HG03175 (cell line): ENCODE measurements at regions not wholly inside any gene's neighbourhood (a gene's known extent, or its start where the extent isn't known, plus 50 kb on each side); places are given as distances from the start of the nearest gene placed in this dataset.
"Not testable (repeated sequence)": the region's sequence is repeated elsewhere in the genome, so short reads cannot be mapped to it uniquely, and the experiment has no call there.

Experiments
- ATAC-seq: cut with Tn5 transposase; IDR thresholded peaks from one replicate; pipeline ENCODE4 v1.9.1; 2021; ENCODE audit warnings: mild to moderate bottlenecking, moderate library complexity; ENCODE audit not compliant: unreplicated experiment

DNA sequence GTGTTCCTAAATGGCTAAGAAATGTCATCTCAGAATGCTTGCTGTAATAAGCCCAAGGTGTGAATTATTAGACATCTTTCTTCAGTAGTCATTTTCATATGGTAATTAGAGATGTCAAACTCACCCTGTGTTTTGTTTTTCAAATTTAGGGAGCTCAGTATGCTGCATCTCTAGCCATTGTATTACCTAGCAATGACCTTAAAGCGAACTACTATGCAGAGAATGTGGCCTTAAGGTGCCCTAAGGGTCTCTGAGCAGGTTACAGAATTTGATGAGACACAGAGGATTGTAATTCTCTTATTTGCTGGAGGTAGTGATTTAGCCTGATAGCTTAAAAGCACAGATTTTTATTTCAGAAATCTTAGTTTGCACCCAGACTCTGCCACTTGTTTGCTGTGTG lies 1052.6 kb upstream of the DDX18 start:
- ATAC-seq: no peak

DNA sequence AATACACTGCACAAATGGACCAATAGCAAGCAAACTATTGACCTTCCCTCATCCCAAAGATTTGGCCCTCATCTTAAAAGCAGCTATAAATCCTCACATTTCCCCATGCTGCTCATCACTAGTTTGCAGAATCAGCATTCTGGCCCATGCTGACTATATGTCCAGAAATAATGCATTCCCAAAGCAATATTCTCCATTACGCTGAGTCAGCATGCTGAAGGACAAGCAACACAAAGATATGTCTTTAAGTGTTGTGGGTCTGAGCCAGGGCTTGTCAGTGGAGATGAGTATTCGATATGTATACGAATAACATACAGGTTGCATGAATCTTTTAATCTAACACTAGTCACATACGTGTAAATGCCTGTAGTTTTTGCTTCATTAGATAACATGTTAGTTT lies 1045.0 kb upstream of the DDX18 start:
- ATAC-seq: no peak

DNA sequence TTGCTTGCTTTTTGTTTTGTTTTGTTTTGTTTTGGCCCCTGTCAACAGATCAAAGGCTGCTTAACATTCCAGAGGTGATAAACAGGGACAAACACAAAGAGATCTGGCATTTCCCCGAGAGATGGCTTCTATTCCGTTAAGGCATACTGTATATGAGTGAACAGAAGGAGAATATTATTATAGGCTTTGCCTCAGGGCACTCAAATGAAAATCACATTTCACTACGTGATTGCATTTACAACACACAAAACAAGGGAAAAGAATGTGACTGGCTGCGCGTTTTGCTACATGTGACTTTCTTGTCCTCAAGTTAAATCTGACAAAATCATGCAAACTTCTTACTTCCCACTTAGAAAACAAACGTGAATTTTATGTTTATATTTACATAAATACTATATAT lies 1037.9 kb upstream of the DDX18 start:
- no peak for ATAC-seq

DNA sequence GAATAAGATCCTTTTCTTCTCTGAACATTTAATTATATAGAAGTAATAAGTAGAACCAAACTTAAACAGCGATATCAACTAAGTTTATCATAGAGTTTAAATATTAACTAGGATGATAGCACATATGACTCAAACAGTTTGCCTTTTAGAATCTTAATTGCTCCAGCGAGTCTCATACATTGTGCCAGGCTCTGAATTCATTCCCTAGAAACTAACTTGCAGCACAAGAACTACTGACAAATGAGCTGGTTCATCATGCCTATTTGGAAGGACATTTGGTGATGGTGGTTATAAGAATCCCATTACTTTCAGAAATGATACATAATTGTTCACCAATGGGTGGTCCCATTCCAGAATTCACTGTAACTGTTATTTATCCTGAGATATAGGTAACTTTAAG lies 1026.6 kb upstream of the DDX18 start:
- ATAC-seq: no peak

DNA sequence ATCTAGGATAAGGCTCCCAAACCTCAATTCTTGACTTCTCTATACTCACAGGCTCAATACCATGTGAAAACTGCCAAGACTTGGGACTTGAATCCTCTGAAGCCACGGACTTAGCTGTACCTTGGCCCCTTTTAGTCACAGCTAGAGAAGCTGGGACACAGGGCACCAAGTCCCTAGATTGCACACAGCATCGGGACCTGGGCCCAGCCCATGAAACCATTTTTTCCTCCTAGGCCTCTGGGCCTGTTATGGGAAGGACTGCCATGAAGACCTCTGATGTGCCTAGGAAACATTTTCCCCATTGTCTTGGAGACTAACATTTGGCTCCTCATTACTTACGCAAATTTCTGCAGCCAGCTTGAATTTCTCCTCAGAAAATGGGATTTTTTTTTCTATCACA lies 1011.8 kb upstream of the DDX18 start:
- ATAC-seq: no peak

DNA sequence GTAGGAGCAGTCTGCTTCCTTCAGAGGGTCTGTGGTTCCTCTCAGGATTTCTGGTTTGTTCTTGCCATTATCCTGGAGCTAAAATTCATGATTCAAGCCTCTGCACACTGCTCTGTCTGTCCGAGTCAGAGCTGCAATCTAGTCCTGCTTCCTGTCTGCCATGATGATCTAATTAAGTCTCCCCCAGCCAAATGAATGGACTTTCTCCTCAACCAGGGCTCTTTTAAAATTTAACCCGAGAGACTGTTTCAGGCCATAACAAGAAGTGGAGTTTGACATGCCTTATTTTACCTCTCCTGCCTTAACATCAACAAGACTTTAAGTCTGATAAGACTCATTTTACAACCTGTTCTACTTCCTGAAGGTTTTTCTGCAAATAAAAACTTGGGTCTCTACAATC lies 1009.6 kb upstream of the DDX18 start:
- ATAC-seq: no peak

DNA sequence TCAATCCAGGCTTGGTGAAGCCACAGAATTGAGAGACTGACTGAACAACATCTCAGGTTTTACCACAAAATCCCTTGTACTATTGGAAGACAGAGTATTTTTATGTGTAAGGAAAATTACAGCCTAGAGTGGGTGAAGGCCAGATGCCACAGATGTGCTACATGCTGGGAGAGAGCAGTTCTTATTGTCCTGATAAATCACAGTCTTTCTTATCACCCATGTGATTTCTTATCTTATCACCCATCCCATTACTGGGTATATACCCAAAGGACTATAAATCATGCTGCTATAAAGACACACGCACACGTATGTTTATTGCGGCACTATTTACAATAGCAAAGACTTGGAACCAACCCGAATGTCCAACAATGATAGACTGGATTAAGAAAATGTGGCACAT lies 1008.0 kb upstream of the DDX18 start:
- ATAC-seq: not testable (repeated sequence)

DNA sequence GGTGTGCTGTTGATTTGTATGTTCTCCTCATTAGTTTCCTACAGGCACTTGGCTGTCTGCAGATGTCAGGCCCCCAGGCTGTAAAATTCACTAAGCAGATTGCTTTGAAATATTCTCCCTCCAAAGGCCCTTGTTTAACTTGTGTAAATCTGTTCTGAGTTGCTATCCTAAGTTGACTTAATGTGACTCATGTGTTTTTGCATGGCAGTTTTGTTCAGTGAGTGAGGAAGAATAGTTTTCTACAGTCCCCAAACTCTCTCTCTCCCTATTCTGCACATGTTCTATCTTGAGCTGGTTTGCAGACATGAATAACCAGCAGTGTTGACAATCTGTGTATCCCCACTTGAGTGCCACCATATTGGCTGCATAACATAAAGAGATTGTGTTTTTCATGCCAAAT lies 1005.4 kb upstream of the DDX18 start:
- no peak for ATAC-seq

DNA sequence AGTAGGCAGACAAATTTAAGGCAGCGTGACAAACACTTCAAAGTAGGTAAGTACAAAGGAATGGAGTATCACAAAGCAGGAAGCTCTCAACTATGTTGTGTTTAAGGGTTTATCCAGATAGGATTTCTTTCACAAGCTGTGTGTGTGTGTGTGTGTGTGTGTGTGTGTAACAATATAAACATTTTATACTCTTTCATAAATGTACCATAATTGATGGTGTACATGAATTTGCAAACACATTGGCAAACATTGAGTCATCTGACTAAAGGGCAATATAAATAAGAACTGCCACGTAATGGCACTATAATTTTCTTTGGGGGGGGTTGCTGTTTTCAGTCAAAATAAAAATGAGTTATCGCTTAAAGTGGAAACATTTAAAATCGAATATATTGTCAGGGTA lies 1004.4 kb upstream of the DDX18 start:
- no peak for ATAC-seq

DNA sequence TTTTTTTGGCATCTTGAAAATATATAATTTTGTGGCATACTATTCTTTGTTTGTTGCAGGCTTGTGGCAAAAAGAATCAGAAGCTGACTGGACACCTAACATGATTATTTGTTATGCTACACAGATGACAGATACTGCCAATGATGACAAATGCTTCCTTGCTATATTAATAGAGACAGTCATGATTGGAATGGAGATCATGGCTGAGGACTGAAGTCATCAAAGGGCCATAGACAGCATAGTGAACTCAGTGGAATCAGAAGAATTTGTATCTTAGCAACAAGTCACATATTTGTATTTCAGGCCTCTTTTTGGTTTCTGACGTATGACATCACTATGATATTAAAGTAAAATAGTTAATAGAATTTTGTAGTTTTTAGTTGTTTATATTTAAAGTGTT lies 1003.8 kb upstream of the DDX18 start:
- no peak for ATAC-seq

DNA sequence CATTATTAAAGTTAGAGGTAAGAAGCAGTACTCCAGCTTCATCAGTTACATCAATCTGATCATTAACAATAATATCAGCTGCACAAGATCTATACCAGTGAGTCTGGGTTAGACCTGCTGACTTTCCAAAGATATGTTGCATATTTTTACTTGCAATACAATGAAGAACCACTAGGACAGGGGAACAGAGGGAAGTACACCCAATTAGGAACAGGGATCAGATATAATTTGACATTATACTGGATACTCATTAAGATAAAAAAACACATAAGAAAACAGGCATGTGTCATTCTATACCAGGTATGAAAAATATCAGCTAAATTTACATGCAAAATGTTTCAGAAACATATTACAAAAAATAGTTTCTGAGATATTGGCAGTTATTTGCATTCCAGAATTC lies 995.1 kb upstream of the DDX18 start:
- no peak for ATAC-seq

DNA sequence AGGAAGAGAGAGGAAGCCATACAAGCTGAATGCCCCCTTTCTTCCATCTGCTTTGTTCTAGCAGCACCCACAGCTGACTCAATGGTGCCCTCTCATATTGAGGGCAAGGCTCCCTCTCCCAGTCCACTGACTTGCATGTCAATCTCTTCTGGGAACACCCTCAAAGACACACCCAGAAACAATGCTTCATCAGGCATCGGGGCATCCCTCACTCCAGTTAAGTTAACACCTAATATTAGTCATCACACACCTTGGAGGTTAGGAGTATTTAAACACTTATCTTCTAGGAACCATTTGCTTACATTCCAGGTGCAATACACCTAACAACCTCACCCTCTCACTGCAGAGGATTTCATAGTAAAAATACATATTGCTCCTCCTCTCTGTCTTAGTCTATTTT lies 993.5 kb upstream of the DDX18 start:
- no peak for ATAC-seq

DNA sequence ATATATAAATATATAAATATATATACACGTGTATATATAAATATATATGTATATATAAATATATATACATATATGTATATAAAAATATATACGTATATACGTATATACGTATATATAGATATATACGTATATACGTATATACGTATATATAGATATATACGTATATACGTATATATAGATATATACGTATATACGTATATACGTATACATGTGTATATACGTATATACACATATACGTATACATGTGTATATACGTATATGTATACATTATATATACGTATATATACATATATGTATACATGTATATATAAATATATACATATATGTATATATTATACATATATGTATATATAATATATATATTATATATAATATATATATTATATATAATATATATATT lies 984.9 kb upstream of the DDX18 start:
- ATAC-seq: not testable (repeated sequence)

DNA sequence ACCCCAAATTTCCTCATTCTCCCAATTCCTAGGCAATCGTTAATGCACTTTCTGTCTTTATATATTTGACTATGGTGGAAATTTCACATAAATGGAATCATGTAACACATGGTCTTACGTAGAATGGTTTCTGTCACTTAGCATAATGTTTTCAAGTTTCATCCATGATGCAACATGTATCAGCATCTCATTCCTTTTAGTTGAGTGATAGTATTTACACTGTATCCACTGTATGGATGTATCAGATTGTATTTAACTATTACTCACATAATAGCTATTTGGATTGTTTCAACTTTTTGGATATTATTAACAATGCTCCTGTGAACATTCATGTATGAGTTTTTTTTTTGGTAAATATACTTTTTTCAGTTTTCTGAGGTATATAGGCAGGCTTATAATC lies 982.3 kb upstream of the DDX18 start:
- ATAC-seq: no peak

DNA sequence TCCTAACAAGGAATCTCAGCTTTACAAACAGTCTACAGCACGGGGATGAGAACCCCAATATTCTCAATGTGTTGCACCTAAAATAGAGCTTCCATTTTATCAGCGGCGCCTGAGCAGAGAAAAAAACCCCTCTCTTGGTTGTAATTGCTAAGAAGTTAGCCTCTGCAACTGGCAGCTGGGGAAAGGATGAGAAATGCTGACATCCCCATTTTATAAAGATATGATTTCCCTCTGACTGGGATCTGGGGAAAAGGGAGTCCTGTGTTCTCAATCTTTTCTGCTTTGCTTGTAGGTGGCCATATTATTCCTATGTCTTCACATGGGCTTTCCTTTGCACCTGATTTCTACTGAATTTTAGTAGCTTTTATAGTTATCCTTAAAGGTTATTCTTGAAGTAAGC lies 981.4 kb upstream of the DDX18 start:
- no peak for ATAC-seq

DNA sequence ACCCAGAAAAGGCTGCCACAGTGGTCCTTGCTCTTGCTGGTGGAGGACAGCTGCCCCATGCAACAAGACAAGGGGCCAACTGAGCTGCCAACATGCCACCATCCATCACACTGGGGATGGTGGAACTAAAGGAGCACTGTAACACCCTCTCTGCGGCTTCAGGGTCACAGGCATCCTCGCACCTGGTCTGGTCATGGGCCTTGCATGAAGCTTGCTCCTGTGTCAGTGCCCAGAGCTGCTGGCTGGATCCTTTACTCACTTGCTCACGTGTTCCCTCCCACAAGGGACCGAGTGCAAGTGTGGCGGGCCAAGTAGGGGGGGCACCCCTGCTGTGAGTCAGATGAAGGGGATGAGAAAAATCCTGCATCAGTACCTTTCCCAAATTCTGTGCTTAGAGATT lies 972.3 kb upstream of the DDX18 start:
- ATAC-seq: no peak

DNA sequence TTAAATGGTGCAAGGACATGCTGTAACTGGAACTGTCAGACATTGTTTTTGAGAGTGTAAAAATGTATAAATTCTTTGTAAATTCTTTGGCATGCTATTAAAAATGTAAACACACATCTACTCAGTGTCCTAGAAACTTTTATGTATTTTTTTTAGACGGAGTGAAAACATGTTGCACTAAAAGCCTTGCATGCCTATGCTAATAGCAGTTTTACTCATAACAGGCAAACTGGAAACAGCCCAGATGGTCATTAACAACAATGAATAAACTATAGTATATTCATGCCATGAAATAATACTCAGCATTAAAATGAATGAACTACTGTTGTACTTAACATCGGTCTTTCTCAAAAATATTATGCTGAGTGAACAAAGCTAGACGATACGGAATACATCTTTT lies 954.8 kb upstream of the DDX18 start:
- no peak for ATAC-seq

DNA sequence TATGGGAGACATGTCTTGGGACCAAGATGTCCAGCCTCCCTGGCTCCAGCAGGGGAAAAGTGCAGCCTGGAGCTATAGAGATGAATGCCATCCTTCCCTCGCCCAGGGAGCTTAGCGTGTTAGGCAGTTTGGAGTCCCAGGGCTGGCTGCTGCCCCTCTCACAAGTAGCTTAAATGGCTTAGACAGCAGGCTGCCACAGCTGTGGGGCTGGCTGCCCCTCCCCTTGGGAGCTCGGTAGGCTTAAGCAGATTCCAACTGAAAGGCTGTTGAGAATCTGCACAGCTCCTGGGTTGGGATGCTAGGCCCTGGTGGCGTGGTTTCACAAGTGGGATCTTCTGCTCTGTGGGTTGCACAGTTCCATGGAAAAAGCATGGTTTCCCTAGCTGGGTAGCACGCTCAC lies 940.5 kb upstream of the DDX18 start:
- ATAC-seq: no peak

DNA sequence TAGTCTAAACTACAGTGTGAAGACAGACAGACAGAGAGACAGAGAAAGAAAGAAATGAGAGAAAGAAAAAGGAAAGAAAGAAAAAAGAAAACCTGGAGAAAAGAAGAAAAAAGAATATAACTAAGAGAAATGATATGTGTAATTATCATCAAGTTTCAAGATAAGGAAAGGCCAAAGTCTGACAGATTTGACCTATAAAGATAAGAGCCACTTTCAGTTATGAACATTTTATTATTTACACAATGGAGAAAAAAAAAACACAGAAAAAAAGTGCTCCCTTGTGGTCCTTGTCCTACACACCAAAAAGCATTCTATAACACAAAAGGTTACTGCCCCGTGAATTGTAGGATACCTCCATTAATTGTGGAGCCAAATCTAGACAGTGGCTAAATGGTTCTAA lies 937.2 kb upstream of the DDX18 start:
- ATAC-seq: no peak

DNA sequence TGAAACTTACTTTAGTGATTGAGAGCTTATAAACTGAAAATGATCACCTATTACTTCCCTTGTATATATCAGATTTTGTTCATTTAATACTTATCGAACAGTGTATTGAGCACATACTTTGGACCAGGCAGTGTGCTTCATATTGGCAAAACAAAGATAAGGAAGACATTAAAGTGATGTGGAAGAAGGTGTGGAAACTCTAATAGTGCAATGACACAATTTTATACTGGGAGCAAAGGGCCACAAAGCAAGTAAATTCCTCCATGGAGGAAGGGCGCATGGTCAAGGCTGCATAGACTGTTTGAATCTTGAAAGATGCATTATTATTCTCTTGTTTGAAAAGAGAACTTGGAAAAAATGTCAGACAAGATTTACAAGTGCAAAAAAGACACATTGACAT lies 936.5 kb upstream of the DDX18 start:
- no peak for ATAC-seq

DNA sequence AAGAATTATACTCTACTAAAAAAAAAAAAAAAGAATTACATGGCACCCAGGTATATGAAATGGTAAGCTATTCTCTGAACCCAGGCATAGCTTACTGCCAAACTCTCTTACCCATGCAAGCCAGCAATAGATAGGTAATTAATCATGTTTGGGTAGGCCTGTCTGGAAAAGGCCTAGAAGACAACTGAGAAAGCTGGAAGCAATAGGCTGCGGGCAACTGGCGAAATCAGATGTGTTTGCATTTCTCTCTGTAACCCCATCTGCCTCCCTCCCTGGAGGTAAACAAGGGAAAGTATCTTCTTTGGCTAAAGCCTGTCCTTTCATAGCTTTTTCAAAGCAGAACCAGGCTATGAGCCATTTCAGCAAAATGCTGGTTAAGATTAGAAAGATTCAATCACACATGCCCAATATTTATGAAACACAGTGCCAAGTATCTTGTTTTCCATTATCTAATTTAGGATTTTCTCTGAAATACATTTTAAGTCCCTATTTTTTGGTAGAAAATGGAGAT lies 934.8 kb upstream of the DDX18 start:
- no peak for ATAC-seq

DNA sequence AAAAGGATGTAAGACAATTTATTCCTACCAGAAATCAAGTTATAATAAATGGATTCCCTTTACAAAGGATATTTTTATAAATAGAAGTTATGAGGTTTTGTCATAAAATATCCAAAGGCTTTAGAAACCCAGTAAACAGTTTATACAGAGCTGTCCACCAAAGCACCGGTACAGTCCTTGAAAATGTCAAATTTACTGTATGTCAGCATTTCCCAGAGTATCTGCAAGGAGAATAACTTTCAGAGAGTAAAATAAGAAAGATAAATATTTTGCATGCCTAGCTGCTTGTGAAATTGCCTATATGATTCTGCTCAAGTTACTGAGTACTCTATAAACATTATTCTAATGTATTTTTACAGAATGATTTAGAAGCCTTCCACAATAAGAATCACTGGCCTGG lies 923.3 kb upstream of the DDX18 start:
- ATAC-seq: no peak

DNA sequence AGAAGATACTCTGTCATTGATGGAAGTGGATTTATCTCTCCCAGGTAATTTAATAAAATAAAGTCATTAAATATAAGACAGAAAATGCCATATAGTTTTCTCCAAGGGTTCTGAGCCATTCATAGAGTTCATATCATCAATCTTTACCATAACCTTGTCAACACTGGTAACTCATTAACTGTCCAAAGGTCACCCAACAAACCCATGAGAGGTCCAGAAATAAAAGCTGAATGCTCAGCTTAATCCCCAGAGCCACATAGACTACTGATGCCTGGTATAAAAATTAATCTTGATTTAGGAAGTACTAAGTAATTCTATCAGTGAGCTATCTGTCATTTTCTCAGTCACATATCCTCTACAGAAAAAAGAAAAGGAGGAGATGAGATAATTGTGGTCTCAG lies 903.0 kb upstream of the DDX18 start:
- no peak for ATAC-seq

DNA sequence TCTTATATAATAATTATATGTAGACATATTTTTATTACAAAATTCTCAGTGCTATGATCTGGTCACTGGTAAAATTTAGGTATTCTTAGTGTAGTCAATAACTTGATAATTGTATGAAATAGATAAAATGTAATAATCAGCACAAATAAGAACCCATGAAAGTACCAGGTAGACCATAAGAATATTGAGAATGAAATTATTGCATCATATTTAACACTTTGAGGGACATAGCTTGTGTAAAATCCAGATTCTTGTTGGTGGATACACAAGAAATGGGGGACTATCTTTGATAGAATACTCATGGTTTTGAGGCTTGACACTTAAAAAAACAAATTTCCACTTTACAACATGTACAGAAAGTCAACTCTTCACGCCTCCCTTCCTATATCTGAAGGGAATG lies 898.8 kb upstream of the DDX18 start:
- ATAC-seq: no peak
